ENCODE measurements at regions not wholly inside any gene's neighbourhood (a gene's known extent, or its start where the extent isn't known, plus 50 kb on each side); places are given as distances from the start of the nearest gene placed in this dataset.
"Not testable (repeated sequence)": the region's sequence is repeated elsewhere in the genome, so short reads cannot be mapped to it uniquely, and the experiment has no call there.

DNA sequence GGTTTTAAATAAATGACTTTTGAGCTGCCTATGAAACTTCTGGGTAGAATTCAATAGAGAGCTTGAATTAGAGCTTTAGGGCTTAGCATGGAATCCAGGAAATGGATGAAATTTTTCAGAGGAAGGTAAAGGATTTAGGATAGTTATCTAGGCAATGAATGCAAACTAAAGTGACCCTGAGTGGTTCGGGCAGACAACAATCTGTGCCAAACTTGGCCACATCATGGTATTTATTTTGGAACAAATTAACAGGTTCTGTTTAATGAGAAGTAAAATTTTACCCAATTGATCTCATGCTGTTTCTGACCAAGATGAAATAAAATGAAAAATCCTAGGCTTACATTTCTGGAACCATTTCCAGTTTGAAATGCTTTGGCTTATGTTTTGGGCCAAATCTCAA lies 934.4 kb downstream of the MAT2B start:
- DNase-seq = no peak

DNA sequence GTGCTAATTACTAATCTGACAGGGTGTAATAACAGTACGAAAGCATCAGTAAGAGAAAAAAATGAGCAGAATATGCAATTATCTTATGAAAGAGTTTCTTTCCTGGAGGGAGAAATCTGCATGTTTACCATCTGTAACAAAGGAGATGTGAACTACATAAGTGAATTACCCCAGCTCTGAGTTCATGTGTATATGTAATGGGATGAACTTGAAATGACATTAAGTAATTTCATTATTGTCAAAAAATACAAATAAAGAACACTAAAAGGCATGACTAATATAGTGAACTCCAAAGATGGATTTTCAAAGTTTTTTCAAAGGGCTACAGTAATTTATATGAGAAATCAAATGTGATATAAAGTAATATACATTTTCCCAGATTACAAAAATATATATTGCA lies 944.0 kb downstream of the MAT2B start:
- no peak for DNase-seq

DNA sequence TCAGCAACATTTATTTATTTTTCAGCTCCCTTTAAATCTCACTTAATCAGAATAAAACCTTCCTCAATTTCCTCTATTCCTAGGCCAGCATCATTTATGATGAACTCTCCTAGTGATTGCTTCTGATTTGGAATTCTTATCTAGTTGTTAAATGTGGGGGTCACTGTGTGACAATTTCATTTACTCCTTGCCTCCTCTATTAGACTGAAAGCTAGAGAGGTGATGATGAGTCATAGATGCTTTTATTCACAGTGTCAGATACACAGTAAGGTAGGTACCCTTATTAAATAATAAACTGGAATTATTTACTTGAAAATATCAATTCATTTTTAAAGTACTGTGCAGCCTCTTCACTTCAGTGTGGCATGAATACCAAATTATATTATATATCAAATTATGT lies 960.6 kb downstream of the MAT2B start:
- DNase-seq = no peak

DNA sequence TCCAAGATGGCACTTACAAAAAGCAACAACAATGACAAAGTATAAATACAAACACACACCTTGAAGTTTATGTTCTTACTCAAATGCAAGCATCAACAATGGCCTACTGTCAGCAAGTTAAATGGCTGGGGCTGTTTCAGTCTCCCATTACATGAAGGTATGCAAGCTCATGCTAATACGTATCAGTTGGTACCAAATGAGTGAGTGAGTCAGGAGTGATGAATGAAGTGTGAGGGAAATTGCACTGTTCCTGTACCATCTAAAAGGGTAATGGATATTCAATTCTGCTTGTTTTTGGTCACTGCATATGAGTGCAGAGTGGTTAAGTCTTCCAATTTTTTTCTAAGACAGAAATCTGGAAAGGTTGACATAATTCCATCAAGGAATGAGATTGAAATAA lies 964.9 kb downstream of the MAT2B start:
- DNase-seq = no peak

DNA sequence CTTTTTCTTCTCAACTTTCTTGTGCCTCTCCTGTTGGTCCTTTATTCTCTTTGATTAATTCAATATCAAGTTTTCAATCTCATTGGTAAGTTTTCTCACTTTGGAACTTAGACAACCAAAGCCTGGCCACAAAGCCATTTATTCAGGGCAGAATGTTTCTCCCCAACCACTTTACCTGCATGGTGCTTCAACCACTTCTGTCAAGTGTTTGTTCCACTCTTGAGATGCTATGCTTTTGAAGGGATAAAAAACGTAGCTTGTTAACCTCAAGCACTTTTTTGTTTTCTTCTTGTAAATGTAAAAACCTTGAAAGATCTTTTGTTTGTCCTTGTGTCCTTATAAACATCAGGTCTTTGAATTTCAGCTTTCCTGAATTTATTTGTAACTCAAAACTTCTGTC lies 966.7 kb downstream of the MAT2B start:
- no peak for DNase-seq

DNA sequence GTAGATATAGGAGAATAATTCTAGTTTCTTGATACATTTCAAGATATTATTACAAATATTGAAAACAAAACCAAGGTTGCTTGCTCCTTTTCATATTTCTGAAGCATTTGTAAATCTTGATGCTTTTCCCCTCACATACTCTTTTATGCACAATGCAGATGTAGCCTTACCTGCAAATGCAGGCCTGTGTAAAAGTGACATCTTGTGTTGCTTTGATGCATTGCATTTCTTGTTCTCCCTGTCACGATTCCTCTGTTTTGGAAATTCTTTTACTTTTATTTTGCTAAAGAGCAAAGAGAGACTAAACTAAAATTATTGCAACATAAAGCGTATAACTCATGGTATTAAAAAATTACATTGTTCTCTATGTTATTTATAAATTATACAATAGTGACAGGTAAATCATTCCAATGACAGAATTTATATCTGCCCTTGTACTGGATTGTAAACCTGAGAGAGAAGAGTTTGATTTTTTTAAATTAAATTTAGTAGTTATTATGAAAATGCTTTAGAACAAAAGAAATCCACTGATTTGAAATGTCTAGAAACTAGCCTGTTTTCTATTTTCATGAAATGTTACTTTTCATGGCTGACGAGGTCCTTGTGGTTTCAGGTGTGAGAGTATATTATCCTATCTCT lies 970.0 kb downstream of the MAT2B start:
- peak in 1 of 2 experiments; percentile 45 for DNase-seq

- DNase-seq = peak in 1 of 2 experiments; percentile 3
These were observed 975.9 kb downstream of the MAT2B start for GRCh38 chr5:164481270-164481669.

DNA sequence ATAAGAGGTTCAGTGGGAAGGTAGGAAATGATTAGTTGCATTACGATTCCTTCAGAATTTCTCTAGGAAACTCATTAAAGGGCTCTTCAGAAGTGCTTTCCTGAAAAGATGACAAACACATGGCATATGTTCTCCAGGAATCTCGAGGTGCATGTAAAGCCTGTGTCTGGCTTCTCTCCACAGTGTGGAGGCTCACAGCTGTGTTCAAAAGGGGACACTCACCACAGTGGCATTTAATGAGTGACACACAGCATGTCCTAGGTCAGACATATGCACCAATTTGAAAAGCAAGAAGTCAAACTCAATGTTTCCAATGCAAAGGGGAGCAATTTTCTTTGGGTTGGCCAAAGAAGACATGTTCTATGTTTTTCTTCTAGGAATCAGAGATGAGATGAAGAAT lies 976.9 kb downstream of the MAT2B start:
- no peak for DNase-seq

DNA sequence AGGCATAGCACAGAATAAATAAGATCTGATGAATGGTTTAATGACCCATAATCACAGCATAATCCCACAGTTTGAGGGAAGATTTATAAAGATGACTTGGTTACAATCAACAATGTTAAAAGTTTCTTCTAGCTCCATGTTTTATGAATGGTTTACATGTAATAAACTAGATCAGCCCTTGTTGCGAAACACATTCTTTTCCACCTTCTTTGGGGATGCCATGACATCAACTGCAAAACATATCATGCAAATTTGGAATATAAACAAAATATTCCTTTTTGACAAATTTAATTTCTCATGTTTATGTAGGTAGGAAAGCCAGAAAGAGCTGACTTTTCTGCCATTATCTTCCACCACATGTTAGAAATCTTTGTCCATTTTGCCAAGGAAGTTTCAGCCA lies 979.5 kb downstream of the MAT2B start:
- no peak for DNase-seq

DNA sequence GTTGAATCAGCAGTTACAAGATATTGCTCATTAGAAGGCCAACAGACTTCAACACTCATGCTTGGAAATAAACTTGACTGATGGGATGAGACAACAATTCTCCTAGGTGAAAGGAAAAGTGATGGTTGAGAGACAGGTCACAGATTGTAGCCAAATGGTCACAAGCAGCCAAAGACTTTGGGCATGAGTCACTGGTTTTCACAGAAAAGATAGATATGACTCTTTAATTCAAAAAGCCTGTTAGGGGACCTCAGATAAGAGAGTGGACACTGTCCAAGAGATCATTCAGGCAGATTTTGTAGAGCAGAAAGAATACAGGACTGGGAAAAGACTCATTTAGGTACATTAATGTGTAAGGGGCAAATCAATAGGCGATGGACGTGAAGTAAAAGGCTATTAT lies 982.5 kb downstream of the MAT2B start:
- no peak for DNase-seq

DNA sequence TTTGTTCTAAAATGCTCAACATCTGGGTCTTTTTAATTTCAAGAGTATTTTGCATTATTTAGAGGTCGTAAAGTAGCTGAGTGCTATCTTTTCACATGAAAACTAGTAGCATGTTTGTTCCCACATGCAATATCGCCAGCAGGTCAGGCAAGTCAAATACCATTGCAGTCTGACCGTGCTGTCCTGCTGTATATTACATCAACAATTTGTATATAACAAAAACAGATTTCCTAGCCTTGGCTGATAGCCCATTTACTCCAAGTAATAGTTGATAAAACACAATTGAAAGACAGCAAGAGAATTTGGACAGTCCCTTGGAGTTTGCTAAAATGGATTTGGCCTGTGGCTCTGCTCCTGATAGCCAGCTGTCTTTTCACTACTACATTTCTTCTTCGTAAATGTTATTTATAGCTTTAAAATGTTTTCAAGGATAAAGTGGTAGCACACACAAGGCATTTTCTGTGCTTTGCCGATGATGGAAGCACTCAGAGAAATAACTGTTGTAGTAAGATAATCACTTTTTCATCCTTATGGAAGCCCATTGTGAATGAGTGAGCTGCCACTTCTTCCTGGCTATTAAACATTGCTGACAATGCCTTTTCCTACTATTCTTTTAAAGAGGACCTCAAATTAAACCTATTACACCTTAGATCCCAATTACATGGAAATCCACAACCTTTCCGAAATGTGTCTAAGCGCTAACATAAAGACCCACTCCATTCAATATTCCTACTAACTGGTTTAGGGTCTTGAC lies 992.1 kb downstream of the MAT2B start:
- no peak for DNase-seq

GRCh38 chr5:164498438-164498837 lies 993.0 kb downstream of the MAT2B start:
- no peak for DNase-seq

DNA sequence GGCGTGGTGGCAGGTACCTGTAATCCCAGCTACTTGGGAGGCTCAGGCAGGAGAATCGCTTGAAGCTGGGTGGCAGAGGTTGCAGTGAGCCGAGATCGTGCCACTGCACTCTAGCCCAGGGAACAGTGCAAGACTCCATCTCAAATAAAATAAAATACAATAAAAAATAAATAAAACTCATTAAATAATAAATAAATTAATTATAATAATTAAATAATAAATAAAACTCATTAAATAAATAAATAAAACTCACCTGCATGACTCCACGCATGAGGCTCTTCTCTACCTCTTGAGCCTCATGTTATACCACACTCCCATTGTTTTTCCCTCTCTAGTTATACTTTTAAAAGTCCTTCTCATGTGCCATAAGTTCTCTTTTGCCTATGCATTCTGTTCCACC lies 995.4 kb downstream of the MAT2B start:
- DNase-seq = no peak

DNA sequence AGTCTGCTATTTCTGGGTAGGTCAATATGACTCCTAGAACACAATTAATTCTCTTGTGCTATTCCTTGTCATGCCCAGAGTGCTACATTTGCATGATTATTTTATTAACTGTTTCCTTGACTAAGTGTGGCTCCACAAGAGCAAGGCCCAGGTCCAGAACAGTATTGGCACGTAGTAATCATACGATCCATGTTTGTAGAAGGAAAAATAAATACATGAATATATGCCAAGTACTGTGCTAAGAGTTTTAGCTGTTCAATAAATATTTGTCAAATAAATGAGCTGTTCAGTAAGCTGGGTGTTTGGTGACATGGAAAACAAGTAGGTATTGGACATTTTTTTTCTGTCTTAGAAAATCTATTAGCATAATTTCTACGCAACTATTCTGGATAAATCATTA lies 995.9 kb downstream of the MAT2B start:
- no peak for DNase-seq

DNA sequence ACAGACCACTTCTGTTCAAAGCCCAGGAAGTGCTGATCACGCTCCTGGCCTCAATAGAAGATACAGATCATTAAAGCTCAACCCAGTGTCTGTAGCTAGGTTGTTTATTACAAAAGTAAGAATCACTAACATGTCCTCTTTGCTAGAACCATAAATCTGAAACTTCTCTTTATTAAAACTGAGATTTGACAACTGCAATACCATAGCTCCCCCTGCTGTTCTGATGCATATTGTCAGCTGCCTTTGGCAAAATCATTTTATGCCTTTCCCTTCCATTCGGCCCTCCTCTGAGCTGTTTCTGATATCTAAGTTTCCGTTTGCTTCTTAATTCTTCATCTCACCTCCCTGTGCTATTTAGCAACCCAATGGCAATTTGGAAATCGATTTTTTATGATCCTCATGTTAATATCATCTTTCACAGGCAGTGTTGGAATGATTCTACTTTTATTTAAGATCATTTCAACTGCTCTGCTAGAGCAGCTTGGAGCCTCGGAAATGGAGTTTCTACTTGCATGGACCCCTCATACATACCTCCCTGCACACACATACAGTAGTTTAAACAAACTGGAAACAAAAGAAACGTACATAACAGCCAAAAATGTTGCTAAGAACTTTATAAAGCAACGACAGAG lies 998.8 kb downstream of the MAT2B start:
- DNase-seq = peak; percentile 4 to 41

GRCh38 chr5:164505791-164506190 lies 1000.4 kb downstream of the MAT2B start:
- DNase-seq = no peak

DNA sequence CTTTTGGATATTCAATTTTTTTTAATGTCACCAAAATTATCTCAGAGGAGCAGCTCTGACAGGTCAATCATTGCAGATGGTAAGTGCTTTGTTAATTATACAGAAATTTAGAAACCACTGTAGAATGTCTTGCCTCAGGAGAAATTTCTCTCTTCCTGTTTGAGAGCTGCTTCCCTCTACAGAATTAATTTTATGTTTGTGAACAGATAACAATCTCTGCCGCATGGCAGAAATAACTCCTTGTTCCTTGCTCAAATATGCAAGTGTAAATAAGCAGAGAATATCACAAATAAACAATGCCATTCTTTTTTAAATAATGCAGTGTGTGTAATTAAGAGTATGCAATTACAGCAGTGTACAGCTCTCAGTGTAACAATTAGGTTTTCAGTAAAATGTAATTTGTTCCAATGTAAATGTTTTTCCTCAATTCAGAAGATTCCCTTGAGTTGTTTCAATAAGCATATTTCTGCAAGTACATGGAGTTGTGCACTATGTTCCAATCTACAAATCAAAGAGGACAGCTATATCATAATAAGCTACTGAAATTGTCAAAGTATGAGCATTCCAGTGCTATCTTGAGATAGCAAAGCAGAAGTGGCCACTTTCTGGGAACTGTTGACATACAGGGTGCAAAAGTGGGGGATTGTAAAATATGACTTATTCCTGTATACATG lies 1012.8 kb downstream of the MAT2B start:
- DNase-seq = no peak

GRCh38 chr5:164518741-164519080 lies 1013.3 kb downstream of the MAT2B start:
- no peak for DNase-seq

GRCh38 chr5:164532235-164532900 lies 1026.9 kb downstream of the MAT2B start:
- no peak for DNase-seq

GRCh38 chr5:164533426-164533825 lies 1028.0 kb downstream of the MAT2B start:
- DNase-seq = not testable (repeated sequence)

DNA sequence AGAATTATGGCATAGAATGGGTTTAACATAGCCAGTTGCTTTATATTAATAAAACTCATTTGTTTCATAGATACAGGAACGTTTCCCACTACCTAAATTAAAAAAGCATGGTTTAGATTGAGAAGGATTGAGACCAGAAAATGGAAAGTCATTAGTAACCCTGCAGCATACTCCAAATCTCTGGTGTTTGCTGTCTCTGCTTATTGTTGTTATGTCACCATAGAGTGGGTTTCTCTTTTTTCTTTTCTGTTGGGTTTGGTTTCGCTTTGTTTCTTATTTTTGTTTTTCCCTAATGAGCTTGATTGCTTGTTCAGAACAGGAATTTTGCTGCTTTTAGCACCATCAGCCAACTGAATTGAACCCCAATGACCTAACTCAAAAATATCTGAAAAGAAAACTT lies 1034.8 kb downstream of the MAT2B start:
- DNase-seq = no peak

- DNase-seq = no peak
These were observed 1040.1 kb downstream of the MAT2B start for GRCh38 chr5:164545507-164545906.

- DNase-seq = no peak
These were observed 1048.4 kb downstream of the MAT2B start for GRCh38 chr5:164553851-164554250.

All from NCI-H526 (cell line).